ENCODE measurements at regions not wholly inside any gene's neighbourhood (a gene's known extent, or its start where the extent isn't known, plus 50 kb on each side); places are given as distances from the start of the nearest gene placed in this dataset.

GRCh38 chr3:181628384-181628783, 83.3 kb upstream of the SOX2 start:
- ChIA-PET POLR2A (no interaction called here), CTCF (interaction anchor here (0.8 to 1.3 kb wide), 4 partner anchors 9 to 452 kb away, joined by 3 read pairs; no protein-coding TSS in a partner anchor)
- no peak for DNase-seq
- no peak overlapping the region for H3K9ac ChIP-seq
- peaks cover 8% of the 10 kb centered on the region for H3F3A ChIP-seq (replicated peaks; ENCODE audit: insufficient read depth)
- no peaks in the 10 kb centered on the region for H3K27me3 ChIP-seq (ENCODE audit: insufficient read depth)
- no peak overlapping the region for H2AFZ ChIP-seq (ENCODE audit: low read depth)
- H3K79me2 ChIP-seq (ENCODE audit: insufficient read depth), result no peaks in the 10 kb centered on the region
- no peaks in the 10 kb centered on the region for H4K20me1 ChIP-seq (ENCODE audit: insufficient read depth)
- peaks cover 7 to 19% of the 10 kb centered on the region in 2 experiments; a peak in 2 of 4 replicates for H3K4me1 ChIP-seq (ENCODE audit: control insufficient read depth in 1 of 2, insufficient read depth in 2 of 2, low read depth in 1 of 2, low read length in 1 of 2)
- TF ChIP-seq RAD21 (IDR thresholded peaks at IDR 0.05; ENCODE audit: low read length) (no peak), TAF1 (IDR thresholded peaks at IDR 0.05; ENCODE audit: borderline replicate concordance, low read depth, low read length) (no peak), GABPA (IDR thresholded peaks at IDR 0.05; ENCODE audit: low read depth) (no peak), NRF1 (IDR thresholded peaks at IDR 0.05; ENCODE audit: low read depth, low read length) (no peak)
- H3K4me2 ChIP-seq, result no peak overlapping the region
- no peak overlapping the region for H3K4me3 ChIP-seq (ENCODE audit: low read depth in 2 of 2, low read length in 1 of 2)
- no peaks in the 10 kb centered on the region for H3K9me3 ChIP-seq
- H3K27ac ChIP-seq (ENCODE audit: low read depth in 2 of 2, low read length in 1 of 2), result no peak overlapping the region; a peak in 1 of 4 replicates
- no peaks in the 10 kb centered on the region for H3K9me2 ChIP-seq
- no peaks in the 10 kb centered on the region for H3K36me3 ChIP-seq (replicated peaks in 1 of 2; ENCODE audit: control insufficient read depth in 1 of 2, insufficient read depth in 2 of 2, low read length in 1 of 2)

- Histone ChIP-seq H4K20me1 (ENCODE audit: insufficient read depth) (no peaks in the 10 kb centered on the region), H3K79me2 (ENCODE audit: insufficient read depth) (no peaks in the 10 kb centered on the region), H2AFZ (ENCODE audit: low read depth) (no peak overlapping the region), H3K4me3 (ENCODE audit: low read depth in 2 of 2, low read length in 1 of 2) (no peak overlapping the region), H3K27me3 (ENCODE audit: insufficient read depth) (no peaks in the 10 kb centered on the region), H3K36me3 (replicated peaks in 1 of 2; ENCODE audit: control insufficient read depth in 1 of 2, insufficient read depth in 2 of 2, low read length in 1 of 2) (no peaks in the 10 kb centered on the region), H3K9me3 (no peaks in the 10 kb centered on the region), H3F3A (replicated peaks; ENCODE audit: insufficient read depth) (peaks cover 8% of the 10 kb centered on the region), H3K4me1 (ENCODE audit: control insufficient read depth in 1 of 2, insufficient read depth in 2 of 2, low read depth in 1 of 2, low read length in 1 of 2) (peaks cover 5 to 19% of the 10 kb centered on the region in 2 experiments; a peak in 2 of 4 replicates), H3K4me2 (no peak overlapping the region), H3K9ac (no peak overlapping the region), H3K27ac (ENCODE audit: low read depth in 2 of 2, low read length in 1 of 2) (no peak overlapping the region), H3K9me2 (no peaks in the 10 kb centered on the region)
- no peak for TF ChIP-seq POLR2AphosphoS5 (IDR thresholded peaks at IDR 0.05; ENCODE audit: low read depth, low read length)
- no peak for TF ChIP-seq CHD2 (IDR thresholded peaks at IDR 0.05; ENCODE audit: low read length, partially characterized antibody)
- TF ChIP-seq PBX3 (IDR thresholded peaks at IDR 0.05), result no peak
- TF ChIP-seq TEAD4 (IDR thresholded peaks at IDR 0.05; ENCODE audit: borderline replicate concordance, insufficient read depth), result no peak
- TF ChIP-seq RAD21 (IDR thresholded peaks at IDR 0.05; ENCODE audit: low read length), result no peak
- no peak for TF ChIP-seq REST (IDR thresholded peaks at IDR 0.05; ENCODE audit: low read depth, low read length)
- no peak for TF ChIP-seq GABPA (IDR thresholded peaks at IDR 0.05; ENCODE audit: low read depth)
- TF ChIP-seq TCF12 (IDR thresholded peaks at IDR 0.05), result no peak
- no peak for TF ChIP-seq SIN3A (IDR thresholded peaks at IDR 0.05; ENCODE audit: borderline replicate concordance, low read depth, low read length)
- no peak for TF ChIP-seq FOXJ3 (CRISPR knock-in tag; IDR thresholded peaks at IDR 0.05)
- TF ChIP-seq FOSL2 (IDR thresholded peaks at IDR 0.05; ENCODE audit: borderline replicate concordance, low read depth), result no peak
- TF ChIP-seq CTCF (IDR thresholded peaks at IDR 0.05), result no peak
- TF ChIP-seq ZBTB33 (IDR thresholded peaks at IDR 0.05; ENCODE audit: borderline replicate concordance, low read depth), result no peak
- no peak for TF ChIP-seq JUND (IDR thresholded peaks at IDR 0.05)
- WGBS (ENCODE audit: low lambda C conversion rate), result 33% methylated on average over 1 of the region's 1 CpG
- no peak for DNase-seq
- POLR2A ChIA-PET, result no interaction called here
- CTCF ChIA-PET, result interaction anchor here (0.5 to 1.4 kb wide), 3 partner anchors 41 to 299 kb away, joined by 3 read pairs; no protein-coding TSS in a partner anchor
These were observed 85.7 kb upstream of the SOX2 start for GRCh38 chr3:181626036-181626435.

Data from SK-N-SH (cell line).